HCT116 (cell line): ENCODE measurements at regions not wholly inside any gene's neighbourhood (a gene's known extent, or its start where the extent isn't known, plus 50 kb on each side); places are given as distances from the start of the nearest gene placed in this dataset.
A peak's percentile ranks its signal among the peaks of the same experiment; 100 is the strongest.

Experiments used
- ATAC-seq: fragments of 200-7000 bp; cut with Tn5 transposase; 2 replicates; pipeline ENCODE4 v1.9.1; 2020; ENCODE audit warnings: mild to moderate bottlenecking, moderate library complexity
- BruUV-seq: library from RNA; stranded (reverse); fragments of 400-500 nt; replicated peaks from 2 replicates; lab custom pipeline; 2021; lab: Mats Ljungman, UMichigan
- CTCF ChIA-PET: fragments of 300-600 bp; sonication (Branson Sonifier 250); formaldehyde crosslinking; loops from one replicate; lab custom pipeline; 2021; ENCODE audit warnings: antibody characterized with exemption; lab: Charles Lee
- POLR2A ChIA-PET: fragments of 300-600, 350-600 bp; sonication (Branson Sonifier 250); formaldehyde crosslinking; loops from one replicate; lab custom pipeline; 2021; ENCODE audit warnings: antibody characterized with exemption; lab: Charles Lee
- RAD21 ChIA-PET, 2 experiments: fragments of 300-600 bp; sonication (Branson Sonifier 250); formaldehyde crosslinking; loops; one replicate each; lab custom pipeline; 2023; ENCODE audit warnings: low total read pairs in 2 of 2; ENCODE audit not compliant: uncharacterized antibody in 2 of 2, unreplicated experiment in 2 of 2, low non-redundant PET in 1 of 2; lab: Charles Lee
- DNase-seq: peaks from one replicate; pipeline ENCODE4 v3.0.0-alpha.2; 2010; ENCODE audit warnings: low read depth, low spot score
- H2AFZ ChIP-seq: fragments of 200-600 bp; shearing (Covaris generic), sonication (generic); 2 replicates; pipeline ENCODE4 v1.6.1; 2017; ENCODE audit warnings: low read depth, mixed run types, mixed read lengths, antibody characterized with exemption, low read length; ENCODE audit not compliant: poor library complexity, severe bottlenecking
- H3K27ac ChIP-seq: 2 replicates; pipeline ENCODE4 v1.5.1; 2012; ENCODE audit warnings: low read depth, low read length
- H3K27me3 ChIP-seq: fragments of 200-600 bp; sonication (generic); 2 replicates; pipeline ENCODE4 v1.6.1; 2016; ENCODE audit warnings: mixed run types, low read length, mixed read lengths; ENCODE audit not compliant: insufficient read depth
- H3K36me3 ChIP-seq, 2 experiments: fragments of 200-500 bp in 1 of 2; fragments of 200-600 bp in 1 of 2; sonication (Bioruptor generic) in 1 of 2; sonication (generic) in 1 of 2; 2 replicates each; pipeline versions ENCODE4 v1.5.1 to v1.6.1; 2014 to 2016; ENCODE audit warnings: low read length in 2 of 2, inconsistent platforms in 1 of 2, mixed read lengths in 1 of 2, mixed run types in 1 of 2; ENCODE audit not compliant: insufficient read depth in 2 of 2, control insufficient read depth in 1 of 2
- H3K4me1 ChIP-seq, 2 experiments: fragments of 200-600 bp in 1 of 2; sonication (generic) in 1 of 2; 2 replicates each; pipeline versions ENCODE4 v1.5.1 to v1.6.1; 2012 to 2017; ENCODE audit warnings: low read length in 2 of 2, inconsistent platforms in 1 of 2, mild to moderate bottlenecking in 1 of 2, mixed read lengths in 1 of 2, mixed run types in 1 of 2, moderate library complexity in 1 of 2; ENCODE audit not compliant: insufficient read depth in 2 of 2, control insufficient read depth in 1 of 2
- H3K4me2 ChIP-seq: fragments of 200-600 bp; sonication (generic); 2 replicates; pipeline ENCODE4 v1.6.1; 2017; ENCODE audit warnings: mixed run types, low read length, mixed read lengths
- H3K4me3 ChIP-seq, 2 experiments: fragments of 200-600 bp in 1 of 2; sonication (generic) in 1 of 2; replicated peaks in 1 of 2; 2 replicates each; pipeline ENCODE4 v1.5.1; 2011 to 2016; ENCODE audit warnings: low read length in 2 of 2, control low read depth in 1 of 2, low read depth in 1 of 2, mild to moderate bottlenecking in 1 of 2, mixed read lengths in 1 of 2, mixed run types in 1 of 2
- H3K79me2 ChIP-seq: fragments of 200-600 bp; sonication (generic); 2 replicates; pipeline ENCODE4 v1.6.1; 2017; ENCODE audit warnings: mild to moderate bottlenecking, mixed run types, low read length, moderate library complexity, mixed read lengths; ENCODE audit not compliant: insufficient read depth
- H3K9ac ChIP-seq: fragments of 200-600 bp; sonication (generic); 2 replicates; pipeline ENCODE4 v1.6.1; 2016; ENCODE audit warnings: low read length, mixed read lengths
- H3K9me2 ChIP-seq: fragments of 200-600 bp; sonication (generic), shearing (Covaris generic); 2 replicates; pipeline ENCODE4 v1.6.1; 2017; ENCODE audit warnings: mixed run types, mild to moderate bottlenecking, moderate library complexity; ENCODE audit not compliant: insufficient read depth
- H3K9me3 ChIP-seq, 2 experiments: fragments of 200-500 bp in 1 of 2; fragments of 200-600 bp in 1 of 2; sonication (Bioruptor generic) in 1 of 2; sonication (generic) in 1 of 2; 2 replicates each; pipeline ENCODE4 v1.6.1; 2014 to 2017; ENCODE audit warnings: low read length in 2 of 2, mixed read lengths in 2 of 2, inconsistent platforms in 1 of 2, low read depth in 1 of 2, mild to moderate bottlenecking in 1 of 2, mixed run types in 1 of 2, moderate library complexity in 1 of 2; ENCODE audit not compliant: control insufficient read depth in 1 of 2, insufficient read depth in 1 of 2
- H4K20me1 ChIP-seq: fragments of 200-600 bp; sonication (generic), shearing (Covaris generic); 2 replicates; pipeline ENCODE4 v1.6.1; 2017; ENCODE audit warnings: mixed run types, mild to moderate bottlenecking, moderate library complexity; ENCODE audit not compliant: insufficient read depth
- ATF3 ChIP-seq: IDR thresholded peaks from 2 replicates; pipeline ENCODE4 v1.6.1; 2012
- CBX3 ChIP-seq: IDR thresholded peaks from 2 replicates; pipeline ENCODE4 v1.6.1; 2012; ENCODE audit warnings: low read depth
- CEBPB ChIP-seq: IDR thresholded peaks from 2 replicates; pipeline ENCODE4 v1.6.1; 2012; ENCODE audit warnings: low read depth
- CTCF ChIP-seq, 3 experiments: fragments of 200-600 bp in 1 of 3; sonication (generic) in 1 of 3; IDR thresholded peaks in 2 of 3; conservative IDR thresholded peaks in 1 of 3; 2 replicates each; pipeline ENCODE4 v1.5.1; 2012 to 2017; ENCODE audit warnings: low read depth in 2 of 3, low read length in 2 of 3, antibody characterized with exemption in 1 of 3, borderline replicate concordance in 1 of 3, control low read depth in 1 of 3, mild to moderate bottlenecking in 1 of 3, mixed read lengths in 1 of 3, mixed run types in 1 of 3, moderate library complexity in 1 of 3; ENCODE audit not compliant: insufficient read depth in 1 of 3
- EGR1 ChIP-seq: IDR thresholded peaks from 2 replicates; pipeline ENCODE4 v1.6.1; 2012; ENCODE audit warnings: low read depth
- ELF1 ChIP-seq: IDR thresholded peaks from 2 replicates; pipeline ENCODE4 v1.6.1; 2012; ENCODE audit warnings: low read depth, borderline replicate concordance
- EZH2 ChIP-seq: fragments of 200-600 bp; sonication (generic); IDR thresholded peaks from 2 replicates; pipeline ENCODE4 v1.6.1; 2017; ENCODE audit warnings: antibody characterized with exemption, mixed run types
- EZH2phosphoT487 ChIP-seq: fragments of 200-600 bp; IDR thresholded peaks from 2 replicates; pipeline ENCODE4 v1.6.1; 2018; ENCODE audit warnings: antibody characterized with exemption, borderline replicate concordance
- FOSL1 ChIP-seq: IDR thresholded peaks from 2 replicates; pipeline ENCODE4 v1.6.1; 2012; ENCODE audit warnings: low read depth
- JUND ChIP-seq: IDR thresholded peaks from 2 replicates; pipeline ENCODE4 v1.6.1; 2012
- MAX ChIP-seq: IDR thresholded peaks from 2 replicates; pipeline ENCODE4 v1.6.1; 2012
- POLR2AphosphoS5 ChIP-seq: IDR thresholded peaks from 2 replicates; pipeline ENCODE4 v1.6.1; 2011; ENCODE audit warnings: mild to moderate bottlenecking, low read depth, low read length, moderate library complexity
- RAD21 ChIP-seq: IDR thresholded peaks from 2 replicates; pipeline ENCODE4 v1.6.1; 2012; ENCODE audit warnings: low read depth, mild to moderate bottlenecking
- REST ChIP-seq: IDR thresholded peaks from 2 replicates; pipeline ENCODE4 v1.6.1; 2012; ENCODE audit warnings: low read depth
- SIN3A ChIP-seq: IDR thresholded peaks from 2 replicates; pipeline ENCODE4 v1.6.1; 2012; ENCODE audit warnings: low read depth
- SP1 ChIP-seq: IDR thresholded peaks from 2 replicates; pipeline ENCODE4 v1.6.1; 2012; ENCODE audit warnings: low read depth
- SRF ChIP-seq: IDR thresholded peaks from 2 replicates; pipeline ENCODE4 v1.6.1; 2012; ENCODE audit warnings: low read depth
- TCF7L2 ChIP-seq: IDR thresholded peaks from 2 replicates; pipeline ENCODE4 v1.7.0; 2011; ENCODE audit warnings: borderline replicate concordance, inconsistent platforms; ENCODE audit not compliant: insufficient read depth, insufficient read length; ENCODE audit errors: extremely low read depth
- YY1 ChIP-seq: IDR thresholded peaks from 2 replicates; pipeline ENCODE4 v1.6.1; 2011; ENCODE audit warnings: low read length, low read depth, moderate library complexity, mild to moderate bottlenecking; ENCODE audit not compliant: insufficient replicate concordance; ENCODE audit errors: extremely low read depth
- ZFX ChIP-seq: fragments of 450-650 bp; IDR thresholded peaks from 2 replicates; pipeline ENCODE4 v1.6.1; 2017
- ZNF274 ChIP-seq: fragments of 200-500 bp; sonication (Bioruptor generic); IDR thresholded peaks from 2 replicates; pipeline ENCODE4 v1.6.1; 2014; ENCODE audit warnings: mild to moderate bottlenecking, low read depth, low read length, inconsistent platforms
- intact Hi-C: fragments of 100-400 bp; cut with micrococcal nuclease; formaldehyde crosslinking; loops from 2 replicates; pipeline ENCODE4 v1.10.0; 2022

GRCh38 chr2:64750817-64751285, 97.1 kb upstream of the SERTAD2 start:
- ATAC-seq (peak; percentile 87), DNase-seq (peak; percentile 98)
- Histone ChIP-seq H3K27ac (peak overlapping the region; percentile 75), H3K4me1 (peaks cover 36 to 60% of the 10 kb centered on the region in 2 experiments), H3K9me3 (peaks cover 0 to 1% of the 10 kb centered on the region in 2 experiments; a peak in 1 of 4 replicates), H3K36me3 (no peaks in the 10 kb centered on the region), H3K27me3 (no peaks in the 10 kb centered on the region), H3K79me2 (peaks cover 40% of the 10 kb centered on the region), H3K9ac (peak overlapping the region; percentile 92), H3K4me3 (peak overlapping the region; percentile 67 to 71), H3K9me2 (no peaks in the 10 kb centered on the region), H3K4me2 (peak overlapping the region; percentile 92), H2AFZ (no peak overlapping the region), H4K20me1 (no peaks in the 10 kb centered on the region)
- CTCF ChIA-PET = interaction anchor here (0.8 to 1.7 kb wide), 13 partner anchors 10 to 116 kb away, joined by 3 to 11 read pairs (median 4); no protein-coding TSS in a partner anchor
- intact Hi-C loops = loop anchor here (1.0 to 2.0 kb wide), 6 partner anchors 80 to 226 kb away; partner anchors contain the start of gene AFTPH
- BruUV-seq = no TSS peak
- RAD21 ChIA-PET = interaction anchor here (0.6 to 1.8 kb wide), 14 partner anchors 17 to 420 kb away, joined by 3 to 12 read pairs (median 4); partner anchors contain the start of gene SERTAD2 (in 1 of the 2)
- POLR2A ChIA-PET = interaction anchor here (0.6 to 3.5 kb wide), 25 partner anchors 9 to 939 kb away, joined by 3 to 33 read pairs (median 5); partner anchors contain the start of genes RAB1A and SERTAD2
- TF ChIP-seq FOSL1 = peak; percentile 57
- TF ChIP-seq ZFX = no peak
- no peak for TF ChIP-seq ELF1
- TF ChIP-seq CTCF (IDR thresholded peaks at IDR 0.05 in 2 of 3, conservative IDR thresholded peaks at IDR 0.05 in 1 of 3; ENCODE audit: borderline replicate concordance in 1 of 3, insufficient read depth in 1 of 3, low read depth in 2 of 3, low read length in 2 of 3) = no peak
- TF ChIP-seq SIN3A = peak; percentile 95
- TF ChIP-seq SP1 = peak; percentile 94
- no peak for TF ChIP-seq EZH2phosphoT487
- TF ChIP-seq CBX3 = peak; percentile 71; the same call in 1 of the 2 replicates
- TF ChIP-seq ATF3 = no peak
- 0 out of 2 replicates have a peak, but pooled peaks have one; percentile 31 for TF ChIP-seq RAD21
- peak; percentile 65 for TF ChIP-seq JUND
- peak; percentile 78; the same call in 1 of the 2 replicates for TF ChIP-seq EGR1
- TF ChIP-seq MAX = peak; percentile 75
- TF ChIP-seq ZNF274 = no peak
- TF ChIP-seq CEBPB = no peak
- no peak for TF ChIP-seq REST
- no peak for TF ChIP-seq SRF
- peak; percentile 73 for TF ChIP-seq YY1
- TF ChIP-seq EZH2 = no peak
- TF ChIP-seq TCF7L2 = peak; percentile 40
- TF ChIP-seq POLR2AphosphoS5 = peak; percentile 98
